Dedifferentiated amniotic fluid mesenchymal stem cell (primary cell): ENCODE measurements at regions not wholly inside any gene's neighbourhood (a gene's known extent, or its start where the extent isn't known, plus 50 kb on each side); places are given as distances from the start of the nearest gene placed in this dataset.

Experiments used
- DNase-seq: peaks from one replicate; pipeline ENCODE4 v3.0.0-alpha.2; 2016; ENCODE audit errors: extremely low spot score

DNA sequence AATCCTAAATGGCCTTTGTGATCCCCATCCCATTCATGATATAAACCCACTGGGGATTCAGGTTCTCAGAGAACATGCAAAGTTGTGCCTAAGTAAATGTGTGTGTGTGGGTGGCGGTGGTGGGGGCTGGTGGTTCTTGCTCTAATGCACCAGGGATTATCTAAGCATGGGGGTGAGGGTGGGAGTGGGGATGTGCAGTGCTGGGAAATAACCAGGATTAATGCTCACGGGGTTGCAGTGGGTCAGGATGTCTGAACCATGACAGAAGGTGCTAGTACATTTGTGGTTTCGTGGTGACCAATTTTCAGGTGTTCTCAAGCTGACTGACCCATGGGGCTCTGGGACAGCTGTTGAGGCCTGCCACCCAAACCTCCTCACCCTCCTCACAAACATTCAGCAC is 101.0 kb downstream of the ZNF608 start:
- DNase-seq = no peak

DNA sequence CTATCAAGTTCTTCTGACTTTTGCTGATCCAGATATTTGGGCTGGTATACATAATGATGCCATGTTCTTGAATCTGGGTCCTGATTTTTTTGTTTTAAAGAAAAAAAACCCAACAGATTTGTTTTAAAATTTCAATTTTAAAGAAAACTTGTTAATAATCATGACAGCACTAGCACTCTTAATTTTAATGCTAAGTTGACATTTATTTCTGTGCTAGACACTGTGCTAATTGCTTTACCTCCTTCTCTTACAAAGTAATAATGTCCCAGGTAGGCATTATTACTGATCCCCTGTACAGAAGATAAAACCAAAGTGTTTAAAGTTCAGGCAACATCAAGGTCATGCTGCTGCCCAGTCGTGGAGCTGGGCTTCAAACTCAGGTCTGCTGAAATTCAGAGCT is 101.9 kb downstream of the ZNF608 start:
- no peak for DNase-seq

DNA sequence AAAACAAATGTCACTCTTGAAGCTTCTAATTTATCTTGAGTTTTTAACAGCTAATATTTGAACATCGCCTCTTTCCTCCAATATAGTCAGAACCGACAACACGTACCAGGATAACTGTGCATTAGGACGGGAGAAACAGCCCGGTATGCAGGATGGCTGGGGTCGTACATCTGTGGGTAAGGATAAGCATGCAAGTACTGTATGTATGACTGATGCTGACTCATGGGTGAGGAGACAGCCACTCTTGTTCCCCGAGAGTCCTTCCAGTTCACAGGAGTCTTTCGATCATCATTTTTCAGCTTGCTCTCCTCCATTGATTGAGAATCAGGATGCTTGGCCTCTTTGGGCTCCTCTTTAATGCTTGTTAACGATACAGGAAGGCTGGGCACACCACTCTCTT is 102.3 kb downstream of the ZNF608 start:
- no peak for DNase-seq

DNA sequence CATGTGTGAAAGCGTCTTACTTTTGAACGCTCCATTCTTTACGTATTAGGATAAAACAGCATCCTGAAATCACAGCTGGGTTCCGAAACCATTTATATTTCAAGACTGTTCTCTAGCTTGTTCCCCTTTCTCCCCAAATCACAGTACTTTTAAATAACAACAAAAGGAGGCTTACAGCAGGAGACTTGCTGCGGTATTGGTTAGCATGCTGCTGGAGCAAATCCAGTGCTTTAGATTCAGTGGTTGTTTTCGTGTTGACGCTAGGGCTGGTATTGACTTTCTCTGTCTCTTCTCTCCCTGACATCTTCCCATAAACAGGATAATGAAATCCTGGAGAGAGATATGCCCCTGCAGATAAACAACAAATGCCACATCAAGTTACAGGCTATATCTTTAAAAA is 103.1 kb downstream of the ZNF608 start:
- DNase-seq = no peak

DNA sequence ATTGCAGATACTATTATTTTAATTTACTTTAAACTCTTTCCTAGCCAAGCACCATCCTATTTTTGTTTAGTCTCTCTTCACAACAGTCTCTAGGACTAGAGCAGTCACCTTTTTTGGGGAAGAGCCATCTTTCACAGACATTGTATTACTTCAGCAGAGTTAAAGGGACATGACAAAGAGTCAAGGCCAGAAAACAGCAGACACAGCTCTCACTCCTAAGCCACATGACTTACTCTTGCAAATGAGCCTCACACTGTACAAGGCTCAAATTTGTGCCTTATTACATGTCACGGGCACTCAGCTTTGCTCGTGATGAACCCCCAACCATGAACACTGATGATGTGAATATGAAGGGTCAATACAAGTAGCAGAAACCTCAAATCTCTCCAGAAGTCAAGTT is 104.3 kb downstream of the ZNF608 start:
- DNase-seq = no peak

DNA sequence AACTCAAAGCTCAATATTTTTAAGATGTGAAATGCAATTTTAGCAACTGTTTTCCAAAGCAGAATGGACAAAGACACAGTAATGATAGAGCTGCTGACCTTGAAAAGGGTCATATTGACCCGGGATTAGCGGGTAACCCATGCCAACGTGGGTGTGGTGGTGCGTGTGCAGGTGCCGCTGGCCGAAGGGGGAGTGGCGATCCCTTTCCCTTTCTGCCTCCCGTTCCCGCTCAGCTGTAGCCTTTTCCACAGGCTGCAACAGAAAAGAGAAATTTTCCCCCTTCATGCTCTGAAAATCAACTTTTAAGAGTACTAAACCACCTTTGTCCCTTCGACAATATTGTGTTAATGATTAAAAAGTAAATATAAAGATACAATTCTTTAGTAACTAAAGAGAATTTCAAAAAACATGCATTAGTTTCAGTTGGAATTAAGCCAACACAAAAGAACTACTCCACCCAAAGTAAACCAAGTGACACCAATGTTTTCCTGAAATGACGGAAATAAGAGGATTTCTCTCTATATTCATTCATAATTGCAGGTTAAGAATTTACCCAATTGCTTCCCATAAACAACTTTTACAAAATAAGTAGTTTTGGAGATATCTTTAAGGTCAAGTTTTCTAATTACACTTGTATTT is 105.2 kb downstream of the ZNF608 start:
- no peak for DNase-seq

DNA sequence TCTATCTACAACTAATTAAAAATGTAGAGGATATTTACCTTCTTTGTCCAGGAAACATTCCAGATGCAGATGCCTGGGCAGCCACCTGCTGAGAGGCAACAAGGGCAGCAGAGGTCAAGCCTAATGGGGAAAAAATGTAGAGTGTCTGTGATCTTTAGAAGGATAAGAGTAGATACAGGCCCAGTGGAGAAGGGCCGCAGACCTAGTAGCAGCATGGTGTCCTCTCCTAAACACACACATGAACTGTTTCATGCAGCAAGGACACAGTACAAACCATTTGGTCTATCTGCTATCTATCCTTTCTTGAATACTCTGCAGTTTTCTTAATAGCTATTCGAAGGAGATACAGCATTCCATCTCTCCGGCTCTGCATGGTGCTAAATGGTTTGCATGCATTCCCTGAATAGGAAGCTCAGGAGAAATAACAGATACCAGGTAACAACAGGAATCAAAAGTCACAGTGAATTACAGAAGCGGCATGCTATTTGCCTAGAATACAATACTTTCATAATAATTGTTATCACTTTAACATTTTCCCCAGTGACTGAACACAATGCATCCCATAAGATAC is 107.3 kb downstream of the ZNF608 start:
- no peak for DNase-seq

DNA sequence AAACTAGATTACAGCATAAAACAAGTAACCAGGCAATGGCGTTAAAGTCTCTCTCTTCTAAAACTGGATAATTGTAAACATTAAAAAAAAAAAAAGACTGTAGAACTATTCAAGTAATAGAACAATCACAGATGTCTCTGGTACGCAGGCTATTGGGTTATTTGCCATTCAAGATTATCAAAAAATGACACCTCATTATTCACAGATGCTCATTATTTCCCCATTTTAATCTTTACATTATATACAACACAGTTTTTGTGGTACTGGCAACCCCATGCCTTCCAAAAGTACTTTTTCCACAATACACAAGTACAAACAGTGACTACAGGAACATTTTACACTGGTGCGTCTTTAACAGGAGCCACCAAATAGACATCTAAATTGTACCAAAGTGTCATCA is 109.4 kb downstream of the ZNF608 start:
- DNase-seq = no peak

DNA sequence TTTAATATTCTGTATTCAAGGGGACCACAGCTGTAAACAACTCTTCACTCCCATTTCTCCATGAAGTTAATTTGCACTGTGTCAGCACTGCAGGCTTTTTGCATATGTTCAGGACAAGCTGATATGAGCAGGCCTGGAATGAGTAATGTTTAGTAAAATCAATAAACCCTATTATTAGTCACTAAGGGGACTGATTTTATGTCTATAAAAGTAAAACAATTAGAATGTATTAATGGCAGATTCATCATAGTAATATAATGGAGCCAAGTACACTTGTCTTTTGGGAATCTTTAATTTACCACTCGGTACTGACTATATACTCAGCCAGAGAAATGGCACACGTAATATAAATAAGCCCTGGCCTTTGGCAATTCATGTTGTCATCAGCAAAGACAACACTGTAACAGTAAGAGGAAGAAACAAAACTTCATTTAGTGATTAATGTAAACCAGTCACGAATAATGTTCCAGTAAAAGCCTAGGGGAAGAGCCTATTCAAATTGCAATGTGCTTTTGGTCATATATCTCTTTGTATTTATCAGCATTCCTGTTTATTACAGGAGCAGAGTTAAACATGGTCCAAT is 111.6 kb downstream of the ZNF608 start:
- no peak for DNase-seq

DNA sequence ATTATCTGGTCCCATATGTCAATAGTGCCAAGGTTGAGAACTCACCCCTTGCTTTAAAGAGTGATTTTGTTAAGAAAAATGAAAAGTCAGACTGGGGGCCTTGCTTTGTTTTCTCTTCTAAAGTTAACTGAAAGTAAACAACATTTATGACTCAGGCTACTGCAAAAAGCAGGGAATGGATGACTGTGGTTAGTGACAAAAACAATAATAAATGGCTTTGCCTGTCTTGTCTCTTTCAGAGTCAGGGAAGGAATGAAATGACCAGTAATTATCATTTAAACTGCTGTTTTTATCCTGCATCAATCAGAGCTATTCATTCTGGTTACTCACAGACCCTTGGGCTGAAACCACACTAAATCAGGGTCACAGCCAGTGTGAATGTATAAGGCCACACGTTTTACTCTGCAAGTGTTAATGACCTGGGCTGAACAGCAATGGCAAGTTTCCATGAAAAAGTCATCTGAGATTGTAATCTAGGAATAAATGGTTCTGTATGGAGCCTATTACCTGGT is 112.2 kb downstream of the ZNF608 start:
- peak; percentile 47 for DNase-seq

DNA sequence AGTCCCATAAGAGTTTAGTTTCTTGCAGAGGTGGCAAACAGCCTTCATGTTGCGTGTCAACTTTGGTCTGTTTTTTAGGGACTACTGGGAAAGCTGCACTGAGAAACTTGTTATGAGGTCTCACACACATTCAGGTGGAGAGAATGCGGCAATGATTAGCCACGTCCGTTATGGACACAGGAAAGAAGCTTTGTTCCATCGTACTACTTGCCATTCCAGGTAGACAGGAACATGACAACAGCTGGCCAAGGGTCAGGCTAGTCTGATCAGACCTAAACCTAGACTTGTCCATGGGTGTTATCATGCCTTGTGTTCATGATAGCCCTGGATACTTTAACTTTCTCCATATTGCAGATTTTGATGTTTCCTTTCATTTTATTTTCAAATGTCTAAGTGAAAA is 113.2 kb downstream of the ZNF608 start:
- DNase-seq = no peak

DNA sequence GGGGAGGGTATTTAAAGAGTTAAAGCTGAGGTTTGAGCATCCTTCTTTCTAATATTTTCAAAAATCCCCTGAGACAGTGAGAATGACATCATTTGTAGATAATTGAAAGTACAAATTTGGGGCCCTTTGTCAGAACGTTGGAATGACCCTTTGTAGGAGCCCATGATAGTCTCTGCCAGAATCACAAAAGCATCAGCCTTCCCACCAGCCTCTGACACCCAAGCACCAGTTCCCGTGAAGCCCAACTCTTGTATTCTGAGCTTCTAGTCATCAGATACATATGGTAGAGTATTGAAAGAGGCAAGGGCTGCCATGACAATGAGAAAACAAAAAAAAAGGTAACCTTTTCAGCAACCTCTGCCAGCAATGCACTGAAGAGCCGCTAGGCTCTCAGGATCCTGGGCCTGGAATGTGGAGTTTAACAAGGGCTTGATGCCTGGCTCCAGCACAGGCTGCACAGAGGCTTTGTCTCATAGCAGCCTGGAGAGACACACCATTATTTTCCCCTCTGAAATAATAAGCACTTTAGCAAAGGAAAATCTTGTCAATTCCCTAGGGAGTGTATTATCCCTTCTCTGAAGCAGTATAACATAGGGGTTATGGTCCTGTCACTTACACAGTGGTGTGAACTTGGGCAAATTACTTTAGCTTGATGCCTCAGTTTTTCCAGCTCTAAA is 114.4 kb downstream of the ZNF608 start:
- no peak for DNase-seq

DNA sequence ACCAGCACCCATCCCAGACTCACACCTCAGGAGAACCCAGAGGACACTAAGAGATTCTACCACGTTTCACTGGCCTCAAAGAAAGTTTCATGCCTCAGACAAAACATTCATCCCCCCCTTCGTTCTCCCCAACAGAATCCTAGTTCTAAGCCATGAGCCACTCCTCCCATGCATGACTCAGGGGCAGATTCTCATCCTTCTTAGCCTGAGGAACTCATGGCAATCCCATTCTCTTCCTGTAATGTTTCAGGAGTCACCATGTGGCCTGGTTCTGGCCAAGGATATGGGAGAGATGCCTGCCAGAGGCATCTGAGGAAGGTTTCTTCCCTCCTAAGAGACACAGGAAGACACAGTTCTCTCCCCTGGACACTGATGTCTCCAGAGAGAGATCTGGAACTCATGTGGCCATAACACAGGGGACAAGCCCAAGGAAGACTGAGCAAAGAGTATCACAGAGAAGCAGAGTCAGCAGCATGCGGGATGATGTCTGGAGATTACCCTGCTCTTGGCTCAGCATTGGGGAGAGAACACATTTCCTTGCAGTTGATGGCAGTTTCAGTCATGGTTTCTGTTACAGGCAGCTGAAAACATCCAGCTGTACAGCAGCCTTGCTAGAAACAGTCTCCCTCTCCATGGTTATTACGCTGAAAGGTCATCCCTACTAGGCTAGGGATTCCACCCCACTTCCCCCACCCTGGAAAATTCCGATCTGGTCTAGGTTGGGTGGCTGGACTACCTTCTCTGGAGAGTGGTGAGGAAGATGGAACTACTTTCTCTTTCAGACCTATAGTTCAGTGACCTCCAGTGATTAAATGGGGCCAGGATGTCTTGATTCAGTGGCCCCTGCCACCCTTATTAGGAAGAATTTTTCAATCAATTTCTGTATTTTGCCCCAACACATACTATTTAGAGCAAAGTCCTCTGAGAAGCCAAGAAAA is 115.4 kb downstream of the ZNF608 start:
- no peak for DNase-seq

DNA sequence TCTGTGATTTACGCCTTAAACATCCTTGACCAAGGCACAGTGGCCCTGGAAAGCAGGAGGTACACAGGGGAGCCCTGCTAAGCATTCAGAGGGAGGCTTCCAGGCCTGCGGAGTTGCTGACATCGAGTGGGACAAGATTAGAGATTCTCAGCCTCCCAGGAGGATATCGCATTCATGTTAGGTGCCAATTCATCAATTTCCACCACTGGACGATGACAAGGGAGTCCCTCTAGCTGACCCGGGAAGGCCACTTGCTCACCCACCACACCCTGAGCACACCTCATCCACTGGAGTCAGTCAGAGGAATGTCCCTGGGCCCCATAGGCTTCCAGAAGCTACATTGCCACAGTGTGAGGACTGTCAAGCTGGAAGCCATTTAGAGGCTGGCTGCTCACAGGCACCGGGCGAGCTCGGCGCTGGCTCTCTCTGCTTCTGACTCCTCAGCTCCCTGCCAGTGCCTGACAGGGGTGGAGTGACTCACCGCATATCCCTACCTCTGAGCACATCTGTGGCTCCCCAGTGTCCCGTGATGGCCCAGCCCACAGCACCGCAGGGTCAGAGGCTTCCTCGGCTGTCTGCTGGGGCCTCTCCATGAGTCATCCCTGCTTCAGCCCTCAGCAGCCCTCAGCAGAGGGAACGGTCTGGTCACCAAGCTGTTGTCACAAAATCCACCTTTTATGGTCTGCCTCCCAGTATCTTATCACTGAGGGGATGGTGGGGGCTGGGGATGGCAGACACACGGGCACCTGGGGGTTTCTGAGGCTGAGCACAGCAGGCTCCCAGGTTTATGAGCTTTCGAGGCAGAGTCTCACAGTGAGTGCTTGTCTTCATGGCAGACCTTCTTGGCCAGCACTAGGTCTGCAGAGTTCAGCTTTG is 117.5 kb downstream of the ZNF608 start:
- DNase-seq = peak; percentile 62

DNA sequence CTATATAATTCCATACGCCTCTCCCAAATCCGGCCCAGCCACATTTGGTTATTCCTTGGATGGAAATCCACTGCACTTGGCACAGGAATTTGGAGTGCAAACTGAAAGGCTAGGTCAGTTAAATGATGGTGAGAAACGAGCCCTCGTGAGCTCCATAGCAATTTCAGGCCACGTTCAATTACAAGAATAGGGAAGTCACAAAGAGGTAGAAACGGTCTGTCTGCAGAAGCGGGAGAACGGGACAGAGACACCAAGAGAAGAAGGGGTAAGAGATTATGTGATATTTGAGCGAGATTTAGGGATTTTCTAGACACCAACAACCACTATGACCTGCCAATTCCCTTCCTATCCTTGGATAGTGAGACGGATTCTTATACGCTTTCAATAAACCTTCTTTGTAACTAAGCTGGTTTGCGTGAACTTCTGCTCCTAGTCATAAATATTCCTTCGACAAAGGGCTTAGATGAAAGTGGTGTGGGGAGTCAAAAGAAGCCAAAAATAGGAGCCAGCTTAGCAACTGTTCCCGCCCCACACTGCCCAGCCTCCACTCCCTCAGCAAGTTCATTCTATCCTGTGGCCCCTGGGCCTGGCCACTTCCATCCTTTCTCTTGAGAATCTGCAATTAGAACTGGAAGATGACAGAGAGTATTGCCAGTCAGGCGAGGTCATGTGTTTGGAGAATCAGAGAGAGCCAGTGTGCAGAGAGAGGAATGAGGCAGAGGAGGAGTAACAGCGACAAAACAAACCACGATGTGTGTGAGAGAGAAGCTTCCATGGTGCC is 118.4 kb downstream of the ZNF608 start:
- DNase-seq = no peak

DNA sequence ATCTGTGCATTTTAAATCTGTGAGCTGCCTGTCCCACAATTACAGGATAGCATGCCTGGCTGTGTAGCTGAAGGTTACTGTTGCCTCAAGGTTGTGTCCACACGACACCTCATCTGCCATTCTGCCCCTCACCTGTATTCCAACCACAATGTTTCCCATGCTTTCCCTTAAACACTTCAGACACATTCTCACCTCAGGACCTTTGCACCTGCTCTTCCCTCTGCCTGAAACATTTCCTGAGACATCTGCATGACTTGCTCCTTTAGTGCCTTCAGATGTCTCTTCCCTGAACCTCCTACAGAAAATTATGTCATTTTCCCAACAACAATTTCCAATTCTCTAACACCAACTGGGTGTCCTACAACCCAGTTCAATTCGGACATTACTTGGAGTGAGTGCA is 120.4 kb downstream of the ZNF608 start:
- DNase-seq = no peak

DNA sequence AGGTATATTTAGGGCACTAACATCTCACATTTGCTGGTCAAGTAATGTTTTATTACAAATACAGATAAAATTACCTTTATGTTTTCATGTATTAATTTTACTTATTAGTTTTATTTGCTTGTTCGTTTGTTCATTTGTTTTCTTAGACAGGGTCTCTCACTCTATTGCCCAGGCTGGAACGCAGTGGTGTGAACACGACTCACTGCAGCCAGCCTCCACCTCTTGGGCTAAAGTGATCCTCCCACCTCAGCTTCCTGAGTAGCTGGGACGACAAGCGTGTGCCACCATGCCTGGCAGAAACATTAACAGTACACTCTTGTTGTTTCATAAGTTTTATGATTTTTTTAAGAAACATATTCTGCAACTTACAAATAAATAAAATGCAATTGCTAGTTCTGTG is 123.2 kb downstream of the ZNF608 start:
- DNase-seq = no peak

DNA sequence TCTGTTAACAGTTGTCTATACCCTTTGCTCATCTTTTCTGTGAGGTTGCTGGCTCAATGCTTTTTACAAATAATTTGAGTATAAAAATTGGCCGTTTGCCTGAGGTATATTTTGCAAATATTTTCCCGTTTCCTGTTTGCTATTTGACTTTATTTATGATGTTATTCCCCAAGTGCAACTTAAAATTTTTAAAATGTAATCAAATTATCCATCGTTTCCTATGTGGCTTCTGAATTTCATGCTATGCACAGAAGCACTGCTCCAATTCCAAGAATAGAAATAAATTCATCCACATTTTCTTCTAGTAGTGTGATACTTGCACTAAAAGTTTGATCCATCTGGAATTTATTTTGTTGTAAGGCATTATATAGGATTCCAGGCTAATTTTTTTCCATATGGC is 123.6 kb downstream of the ZNF608 start:
- DNase-seq = no peak

DNA sequence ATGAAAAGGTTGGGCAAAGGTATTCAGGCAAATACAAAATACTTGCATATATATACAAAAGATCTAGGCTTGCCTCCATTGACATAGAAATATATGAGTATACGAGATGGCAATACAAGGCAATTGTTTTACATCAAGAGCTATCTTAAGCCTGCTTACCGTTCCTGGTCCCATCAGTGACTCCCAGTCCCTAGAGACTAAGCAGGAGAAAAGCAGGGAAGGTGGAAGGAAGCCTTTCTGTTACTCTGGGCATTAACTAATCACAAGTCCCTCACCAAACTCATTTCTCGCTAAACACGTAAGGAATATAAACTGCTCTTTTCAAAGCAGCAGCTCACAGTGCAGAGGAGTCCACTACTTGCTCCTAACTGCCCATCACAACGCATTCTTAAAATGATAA is 125.2 kb downstream of the ZNF608 start:
- no peak for DNase-seq

DNA sequence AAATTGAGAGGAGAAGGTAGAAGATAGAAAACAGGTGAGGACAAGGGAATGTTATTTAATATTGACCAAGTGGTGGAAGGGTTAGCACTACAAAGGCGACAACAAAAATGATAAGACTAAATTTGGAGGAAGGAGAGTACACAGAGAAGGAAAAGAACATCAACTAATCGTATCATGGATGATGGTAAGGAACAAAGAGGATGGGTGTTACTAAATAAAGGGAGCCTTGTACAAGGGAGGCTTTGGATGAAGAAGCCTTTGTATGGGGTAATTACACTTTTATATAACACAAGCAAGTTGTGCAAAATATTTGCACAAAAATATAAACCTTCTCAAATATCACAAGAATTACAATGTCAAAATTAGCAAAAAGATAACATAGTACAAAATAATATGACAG is 125.7 kb downstream of the ZNF608 start:
- no peak for DNase-seq
